Liver (tissue), 8 donors: ENCODE measurements at regions not wholly inside any gene's neighbourhood (a gene's known extent, or its start where the extent isn't known, plus 50 kb on each side); places are given as distances from the start of the nearest gene placed in this dataset.

Experiments
- DNase-seq: peaks from one replicate; pipeline ENCODE4 v3.0.0-alpha.2; 2017; ENCODE audit warnings: low spot score
- H3K27ac ChIP-seq, 2 donors: one replicate each; pipeline ENCODE4 v1.7.0; 2013; ENCODE audit warnings: inconsistent platforms in 2 of 2, low read length in 2 of 2, control low read depth in 1 of 2, low read depth in 1 of 2, mild to moderate bottlenecking in 1 of 2
- H3K27me3 ChIP-seq, 4 donors: one replicate each; pipeline versions ENCODE4 v1.6.1 to v1.7.0; 2013; ENCODE audit warnings: low read length in 3 of 4, inconsistent platforms in 1 of 4, mild to moderate bottlenecking in 1 of 4, moderate library complexity in 1 of 4; ENCODE audit not compliant: control insufficient read depth in 4 of 4, insufficient read depth in 4 of 4
- H3K36me3 ChIP-seq, 4 donors: one replicate each; pipeline versions ENCODE4 v1.6.1 to v1.7.0; 2013; ENCODE audit warnings: low read length in 3 of 4, mild to moderate bottlenecking in 3 of 4, low read depth in 1 of 4, moderate library complexity in 1 of 4; ENCODE audit not compliant: control insufficient read depth in 4 of 4, insufficient read depth in 3 of 4
- H3K4me1 ChIP-seq, 4 donors: one replicate each; pipeline versions ENCODE4 v1.6.1 to v1.7.0; 2013; ENCODE audit warnings: low read length in 3 of 4, mild to moderate bottlenecking in 3 of 4, moderate library complexity in 1 of 4; ENCODE audit not compliant: control insufficient read depth in 4 of 4, insufficient read depth in 4 of 4
- H3K4me3 ChIP-seq, 3 donors: one replicate each; pipeline versions ENCODE4 v1.6.1 to v1.7.0; 2013; ENCODE audit warnings: low read length in 3 of 3, control low read depth in 1 of 3, low read depth in 1 of 3, mild to moderate bottlenecking in 1 of 3
- H3K9ac ChIP-seq, 2 donors: one replicate each; pipeline ENCODE4 v1.7.0; 2013; ENCODE audit warnings: low read length in 2 of 2, mild to moderate bottlenecking in 2 of 2, moderate library complexity in 2 of 2, control low read depth in 1 of 2, low read depth in 1 of 2
- H3K9me3 ChIP-seq, 4 donors: one replicate each; pipeline versions ENCODE4 v1.6.1 to v1.7.0; 2013; ENCODE audit warnings: low read length in 3 of 4; ENCODE audit not compliant: control insufficient read depth in 4 of 4
- ATF3 ChIP-seq: IDR thresholded peaks from 2 replicates; pipeline ENCODE4 v1.6.1; 2016; ENCODE audit warnings: antibody characterized with exemption
- CTCF ChIP-seq: fragments of 150-350 bp; IDR thresholded peaks from 2 replicates; pipeline ENCODE4 v1.5.1; 2017; ENCODE audit warnings: improper control_type of control experiment, low read depth, low read length; ENCODE audit not compliant: missing input control
- EGR1 ChIP-seq, 2 donors: IDR thresholded peaks; 2 replicates each; pipeline ENCODE4 v1.6.1; 2016 to 2018; ENCODE audit warnings: antibody characterized with exemption in 2 of 2, low read depth in 2 of 2
- FOXA1 ChIP-seq: IDR thresholded peaks from 2 replicates; pipeline ENCODE4 v1.6.1; 2016; ENCODE audit warnings: antibody characterized with exemption
- FOXA2 ChIP-seq: IDR thresholded peaks from 2 replicates; pipeline ENCODE4 v1.6.1; 2016; ENCODE audit warnings: antibody characterized with exemption
- GABPA ChIP-seq, 2 donors: IDR thresholded peaks in 1 of 2; conservative IDR thresholded peaks in 1 of 2; 2 replicates each; pipeline ENCODE4 v1.6.1; 2016; ENCODE audit warnings: antibody characterized with exemption in 2 of 2, mild to moderate bottlenecking in 1 of 2, moderate library complexity in 1 of 2
- HNF4A ChIP-seq, 2 donors: conservative IDR thresholded peaks; 2 replicates each; pipeline ENCODE4 v1.6.1; 2016; ENCODE audit warnings: antibody characterized with exemption in 2 of 2, mild to moderate bottlenecking in 2 of 2
- HNF4G ChIP-seq: IDR thresholded peaks from 2 replicates; pipeline ENCODE4 v1.6.1; 2016; ENCODE audit warnings: antibody characterized with exemption
- JUND ChIP-seq, 2 donors: IDR thresholded peaks; 2 replicates each; pipeline ENCODE4 v1.6.1; 2016; ENCODE audit warnings: antibody characterized with exemption in 2 of 2
- MAX ChIP-seq: IDR thresholded peaks from 2 replicates; pipeline ENCODE4 v1.6.1; 2016; ENCODE audit warnings: antibody characterized with exemption
- NR2F2 ChIP-seq: IDR thresholded peaks from 2 replicates; pipeline ENCODE4 v1.6.1; 2016; ENCODE audit warnings: antibody characterized with exemption
- RAD21 ChIP-seq, 2 donors: IDR thresholded peaks; 2 replicates each; pipeline ENCODE4 v1.6.1; 2016; ENCODE audit warnings: antibody characterized with exemption in 2 of 2, mild to moderate bottlenecking in 2 of 2
- REST ChIP-seq: IDR thresholded peaks from 2 replicates; pipeline ENCODE4 v1.6.1; 2016; ENCODE audit warnings: antibody characterized with exemption, mild to moderate bottlenecking
- RXRA ChIP-seq, 2 donors: IDR thresholded peaks; 2 replicates each; pipeline ENCODE4 v1.6.1; 2017 to 2018; ENCODE audit warnings: antibody characterized with exemption in 2 of 2, mild to moderate bottlenecking in 1 of 2
- SP1 ChIP-seq: IDR thresholded peaks from 2 replicates; pipeline ENCODE4 v1.6.1; 2018; ENCODE audit warnings: antibody characterized with exemption, mild to moderate bottlenecking
- TAF1 ChIP-seq: conservative IDR thresholded peaks from 2 replicates; pipeline ENCODE4 v1.6.1; 2016; ENCODE audit warnings: antibody characterized with exemption, mild to moderate bottlenecking
- YY1 ChIP-seq: IDR thresholded peaks from 2 replicates; pipeline ENCODE4 v1.6.1; 2016; ENCODE audit warnings: antibody characterized with exemption, mild to moderate bottlenecking
- ZBTB33 ChIP-seq: IDR thresholded peaks from 2 replicates; pipeline ENCODE4 v1.6.1; 2016; ENCODE audit warnings: antibody characterized with exemption
- WGBS: extraction: QIAGEN DNeasy Blood & Tissue Kit; methylation state at CpG from one replicate; pipeline ENCODE4 v1.1.7; 2013; 5-methylcytosine and 5-hydroxymethylcytosine counted together
- donor health status: healthy.
- donor health status: healthy.
- donor health status: healthy.
- donor health status: healthy.
- donor health status: healthy.

GRCh38 chr5:5899716-5900115 lies 477.2 kb downstream of the ICE1 start:
- Histone ChIP-seq H3K4me3 (no peak overlapping the region), H3K9me3 (no peaks in the 10 kb centered on the region), H3K27ac (no peak overlapping the region), H3K4me1 (no peaks in the 10 kb centered on the region), H3K36me3 (no peaks in the 10 kb centered on the region), H3K27me3 (no peaks in the 10 kb centered on the region), H3K9ac (no peak overlapping the region)
- 84% methylated on average over 3 of the region's 3 CpGs for WGBS
- no peak for DNase-seq
- TF ChIP-seq RAD21 (IDR thresholded peaks at IDR 0.05) (no peak), TAF1 (no peak), MAX (no peak), SP1 (no peak), YY1 (no peak), FOXA1 (no peak), ZBTB33 (no peak), GABPA (IDR thresholded peaks at IDR 0.05 in 1 of 2, conservative IDR thresholded peaks at IDR 0.05 in 1 of 2) (no peak), HNF4G (no peak), NR2F2 (no peak), EGR1 (IDR thresholded peaks at IDR 0.05; ENCODE audit: low read depth in 2 of 2) (no peak)

- no peaks in the 10 kb centered on the region for H3K9me3 ChIP-seq
- H3K36me3 ChIP-seq: no peaks in the 10 kb centered on the region
- DNase-seq: no peak
- no peaks in the 10 kb centered on the region for H3K27me3 ChIP-seq
- no peak overlapping the region for H3K27ac ChIP-seq
- WGBS: 63% methylated on average over 1 of the region's 1 CpG
- H3K4me1 ChIP-seq: peaks cover 0 to 2% (median 1%) of the 10 kb centered on the region in 4 donors
- no peak overlapping the region for H3K9ac ChIP-seq
- TF ChIP-seq MAX (no peak), ATF3 (no peak), RAD21 (IDR thresholded peaks at IDR 0.05) (no peak), FOXA2 (no peak), SP1 (no peak), FOXA1 (no peak), GABPA (IDR thresholded peaks at IDR 0.05 in 1 of 2, conservative IDR thresholded peaks at IDR 0.05 in 1 of 2) (no peak), EGR1 (IDR thresholded peaks at IDR 0.05; ENCODE audit: low read depth in 2 of 2) (no peak), ZBTB33 (no peak), NR2F2 (no peak), HNF4A (conservative IDR thresholded peaks at IDR 0.05) (no peak), HNF4G (no peak), REST (no peak), JUND (IDR thresholded peaks at IDR 0.05) (no peak), CTCF (no peak), RXRA (IDR thresholded peaks at IDR 0.05) (no peak), TAF1 (no peak), YY1 (no peak)
- no peak overlapping the region for H3K4me3 ChIP-seq
These were observed 465.8 kb downstream of the ICE1 start for GRCh38 chr5:5888284-5888683.
